ENCODE measurements at regions not wholly inside any gene's neighbourhood (a gene's known extent, or its start where the extent isn't known, plus 50 kb on each side); places are given as distances from the start of the nearest gene placed in this dataset.
A peak's percentile ranks its signal among the peaks of the same experiment; 100 is the strongest.

DNA sequence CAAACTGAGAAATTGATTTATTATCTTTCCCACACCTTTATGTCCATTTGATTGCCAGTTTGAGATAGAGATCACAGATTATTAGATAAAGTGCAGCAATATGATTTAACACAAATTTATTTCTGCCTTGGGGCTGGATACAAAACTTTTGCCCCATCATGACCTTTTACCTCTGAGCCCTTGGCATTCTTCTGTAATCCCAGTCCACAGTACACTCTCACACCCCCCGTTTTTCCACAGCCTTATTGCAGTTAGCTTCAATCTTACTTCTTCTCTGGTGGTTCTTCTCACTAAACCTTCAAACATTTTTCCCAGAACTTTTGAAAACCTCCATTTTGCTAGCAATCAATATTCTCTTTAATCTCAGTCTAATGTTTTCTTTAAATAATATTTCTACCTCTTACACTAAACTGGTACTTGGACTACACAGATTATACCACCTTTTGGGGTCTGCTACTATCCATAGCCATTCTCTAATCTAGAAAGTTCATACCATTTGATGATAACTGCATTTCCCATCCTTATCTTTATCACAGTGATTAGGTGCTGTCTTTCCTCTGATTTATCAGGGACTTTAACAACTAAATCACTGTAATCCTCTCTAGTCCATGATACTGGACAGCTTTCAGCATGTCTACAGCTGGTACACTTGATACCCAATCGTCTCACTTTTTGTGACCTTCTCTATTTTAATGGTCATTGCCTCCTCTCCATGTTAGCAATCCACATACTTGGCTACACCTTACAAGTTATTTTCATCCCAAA is 186.7 kb upstream of the PDE3A start:
- Histone ChIP-seq H3K4me3 (ENCODE audit: low read depth, low read length) (no peak overlapping the region), H3K27me3 (ENCODE audit: control insufficient read depth, insufficient read depth, low read length) (no peaks in the 10 kb centered on the region), H3K36me3 (ENCODE audit: control insufficient read depth, insufficient read depth, low read length) (no peaks in the 10 kb centered on the region)
- no peak for DNase-seq (ENCODE audit: low read depth)
- FAIRE-seq, result no peak
- TF ChIP-seq, protein P1, sequence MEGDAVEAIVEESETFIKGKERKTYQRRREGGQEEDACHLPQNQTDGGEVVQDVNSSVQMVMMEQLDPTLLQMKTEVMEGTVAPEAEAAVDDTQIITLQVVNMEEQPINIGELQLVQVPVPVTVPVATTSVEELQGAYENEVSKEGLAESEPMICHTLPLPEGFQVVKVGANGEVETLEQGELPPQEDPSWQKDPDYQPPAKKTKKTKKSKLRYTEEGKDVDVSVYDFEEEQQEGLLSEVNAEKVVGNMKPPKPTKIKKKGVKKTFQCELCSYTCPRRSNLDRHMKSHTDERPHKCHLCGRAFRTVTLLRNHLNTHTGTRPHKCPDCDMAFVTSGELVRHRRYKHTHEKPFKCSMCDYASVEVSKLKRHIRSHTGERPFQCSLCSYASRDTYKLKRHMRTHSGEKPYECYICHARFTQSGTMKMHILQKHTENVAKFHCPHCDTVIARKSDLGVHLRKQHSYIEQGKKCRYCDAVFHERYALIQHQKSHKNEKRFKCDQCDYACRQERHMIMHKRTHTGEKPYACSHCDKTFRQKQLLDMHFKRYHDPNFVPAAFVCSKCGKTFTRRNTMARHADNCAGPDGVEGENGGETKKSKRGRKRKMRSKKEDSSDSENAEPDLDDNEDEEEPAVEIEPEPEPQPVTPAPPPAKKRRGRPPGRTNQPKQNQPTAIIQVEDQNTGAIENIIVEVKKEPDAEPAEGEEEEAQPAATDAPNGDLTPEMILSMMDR (IDR thresholded peaks at IDR 0.05; ENCODE audit: insufficient read depth, low read length, severe bottlenecking), result no peak

DNA sequence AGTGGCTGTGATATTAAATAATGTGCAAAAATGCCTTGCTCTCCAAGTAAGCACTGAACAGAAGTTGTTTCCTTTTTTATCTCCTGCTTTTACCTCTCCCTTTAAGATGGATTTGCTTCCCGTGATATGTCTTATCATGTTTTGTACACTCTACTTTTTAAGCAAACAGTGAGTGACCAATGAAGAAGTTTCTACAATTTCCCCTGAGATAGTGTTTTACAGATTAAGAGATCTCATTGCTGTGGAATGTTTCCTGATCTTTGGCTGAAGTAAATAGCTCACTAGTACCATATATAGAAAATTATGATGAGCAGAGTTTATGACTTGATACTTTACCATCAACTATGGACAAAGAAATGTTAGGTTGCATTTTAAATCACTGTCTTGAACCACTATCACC is 184.8 kb upstream of the PDE3A start:
- TF ChIP-seq, protein P1 (IDR thresholded peaks at IDR 0.05; ENCODE audit: insufficient read depth, low read length, severe bottlenecking), result no peak
- FAIRE-seq, result no peak
- no peaks in the 10 kb centered on the region for H3K36me3 ChIP-seq (ENCODE audit: control insufficient read depth, insufficient read depth, low read length)

DNA sequence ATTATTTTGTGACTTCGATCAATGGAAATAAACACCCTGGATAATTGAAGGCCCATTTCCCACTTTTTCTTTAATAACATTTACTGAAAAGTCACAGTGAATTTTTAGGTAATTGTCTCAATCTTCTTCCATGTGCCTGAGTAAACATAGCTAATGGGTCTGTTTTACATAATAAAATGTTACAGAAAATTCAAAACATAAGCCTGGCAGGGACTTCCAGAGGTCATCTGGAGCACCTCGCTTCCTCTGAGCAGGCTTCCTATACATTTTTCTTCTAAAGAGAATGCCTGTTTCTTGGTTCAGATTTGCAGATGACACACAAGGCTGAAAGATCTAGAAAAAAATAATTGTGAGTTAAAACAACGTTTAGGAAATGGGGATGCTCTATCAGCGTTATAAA is 183.8 kb upstream of the PDE3A start:
- H3K36me3 ChIP-seq (ENCODE audit: control insufficient read depth, insufficient read depth, low read length), result no peaks in the 10 kb centered on the region
- DNase-seq (ENCODE audit: low read depth) (no peak), FAIRE-seq (no peak)
- TF ChIP-seq, protein P1 (IDR thresholded peaks at IDR 0.05; ENCODE audit: insufficient read depth, low read length, severe bottlenecking), result no peak
- H3K27me3 ChIP-seq (ENCODE audit: control insufficient read depth, insufficient read depth, low read length), result no peaks in the 10 kb centered on the region
- no peak overlapping the region for H3K4me3 ChIP-seq (ENCODE audit: low read depth, low read length)

More for the DNA sequence above, 184.8 kb upstream of the PDE3A start:
- H3K27me3 ChIP-seq (ENCODE audit: control insufficient read depth, insufficient read depth, low read length), result no peaks in the 10 kb centered on the region
- H3K4me3 ChIP-seq (ENCODE audit: low read depth, low read length), result no peak overlapping the region
- DNase-seq (ENCODE audit: low read depth), result peak; percentile 59

DNA sequence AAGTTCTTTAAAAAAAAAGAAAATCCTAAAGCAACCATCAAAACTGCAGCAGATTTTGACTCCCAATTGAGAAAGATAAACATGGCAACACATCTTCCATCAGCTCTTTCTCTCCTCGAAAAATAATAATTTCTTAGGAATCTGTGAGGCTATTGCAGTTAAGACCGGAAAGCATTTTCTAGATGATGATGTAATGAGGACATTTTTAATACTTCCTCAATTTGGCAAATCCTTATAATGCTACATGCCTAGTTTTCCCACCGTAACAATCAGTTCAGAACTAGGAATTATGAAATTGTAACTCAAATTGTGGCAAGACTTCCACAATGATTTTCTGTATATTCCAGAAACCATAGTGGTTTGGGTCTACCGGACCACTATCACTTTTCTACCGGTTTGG is 180.9 kb upstream of the PDE3A start:
- H3K4me3 ChIP-seq (ENCODE audit: low read depth, low read length), result no peak overlapping the region
- TF ChIP-seq, protein P1 (IDR thresholded peaks at IDR 0.05; ENCODE audit: insufficient read depth, low read length, severe bottlenecking), result no peak
- FAIRE-seq (no peak), DNase-seq (ENCODE audit: low read depth) (no peak)
- no peaks in the 10 kb centered on the region for H3K27me3 ChIP-seq (ENCODE audit: control insufficient read depth, insufficient read depth, low read length)
- no peaks in the 10 kb centered on the region for H3K36me3 ChIP-seq (ENCODE audit: control insufficient read depth, insufficient read depth, low read length)

DNA sequence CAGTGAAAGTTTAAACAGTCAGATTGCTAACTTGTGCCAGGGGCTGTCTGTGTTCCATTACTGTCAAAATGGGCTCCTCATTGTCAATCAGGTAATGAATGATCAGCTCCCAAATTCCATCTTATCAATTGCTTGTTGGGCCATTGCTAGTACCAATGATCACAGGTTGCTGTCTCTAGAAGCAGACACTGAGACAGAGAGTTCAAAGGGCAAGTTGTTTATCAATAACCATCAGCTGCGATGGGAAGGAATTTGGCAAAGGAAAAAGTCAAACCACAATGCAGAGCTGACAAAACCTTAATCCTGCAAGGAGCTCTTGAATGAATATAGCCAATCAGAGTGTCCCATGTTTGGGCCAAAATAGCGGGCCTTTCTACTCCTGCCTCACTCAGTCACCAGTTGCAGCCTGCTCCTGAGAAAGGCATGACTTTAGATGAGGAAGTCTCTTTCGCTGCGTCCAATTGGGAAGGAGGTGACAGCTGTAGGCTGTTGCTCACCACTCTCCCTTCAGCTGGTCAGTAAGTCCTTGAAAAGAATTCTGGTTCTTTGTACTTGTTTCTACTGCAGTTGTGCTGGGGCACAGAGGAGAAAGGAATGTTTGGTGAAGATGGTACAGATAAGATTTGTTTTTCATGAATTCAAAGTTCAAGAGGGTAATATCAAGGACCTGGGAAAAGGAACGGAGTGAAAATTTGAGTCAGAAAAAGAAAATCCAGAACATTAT is 179.2 kb upstream of the PDE3A start:
- H3K36me3 ChIP-seq (ENCODE audit: control insufficient read depth, insufficient read depth, low read length), result no peaks in the 10 kb centered on the region
- no peak overlapping the region for H3K4me3 ChIP-seq (ENCODE audit: low read depth, low read length)
- DNase-seq (ENCODE audit: low read depth), result no peak
- TF ChIP-seq, protein P1 (IDR thresholded peaks at IDR 0.05; ENCODE audit: insufficient read depth, low read length, severe bottlenecking), result no peak
- no peak for FAIRE-seq
- no peaks in the 10 kb centered on the region for H3K27me3 ChIP-seq (ENCODE audit: control insufficient read depth, insufficient read depth, low read length)

All from bronchial epithelial cell (primary cell).